ENCODE measurements at regions not wholly inside any gene's neighbourhood (a gene's known extent, or its start where the extent isn't known, plus 50 kb on each side); places are given as distances from the start of the nearest gene placed in this dataset.
A peak's percentile ranks its signal among the peaks of the same experiment; 100 is the strongest.

DNA sequence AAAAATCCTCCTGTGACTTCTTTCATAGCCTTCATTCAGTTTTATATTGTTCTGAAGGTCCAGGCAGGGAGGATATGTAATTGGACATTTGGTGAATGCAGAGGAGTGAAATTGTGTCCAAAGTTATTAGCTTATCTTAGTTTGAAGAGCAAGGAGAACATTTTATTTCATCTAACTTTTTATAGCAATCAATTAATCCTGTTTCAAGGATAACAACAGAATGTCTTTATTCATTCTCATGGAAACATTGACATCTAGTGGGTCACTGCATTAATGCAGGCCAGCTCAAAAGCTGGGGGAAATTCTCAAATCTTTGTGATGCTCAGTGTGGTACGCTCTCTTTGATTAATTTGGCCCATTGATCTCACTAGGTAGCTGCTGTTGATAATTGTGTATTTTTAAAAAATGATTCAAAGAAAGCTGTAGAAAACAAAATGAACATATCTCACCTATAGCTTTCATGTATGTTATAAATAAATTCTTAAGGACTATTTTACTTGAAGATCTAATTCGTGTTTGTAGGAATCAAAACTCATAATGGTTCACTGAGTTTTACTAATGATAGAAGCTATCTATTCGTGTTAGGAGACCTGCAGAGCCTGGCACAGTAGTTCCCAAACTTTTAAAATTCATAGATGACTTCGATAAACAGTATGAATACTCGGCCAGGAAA is 150.8 kb upstream of the KCNMB2 start:
- peak; percentile 55 for DNase-seq (ENCODE audit: low spot score)

DNA sequence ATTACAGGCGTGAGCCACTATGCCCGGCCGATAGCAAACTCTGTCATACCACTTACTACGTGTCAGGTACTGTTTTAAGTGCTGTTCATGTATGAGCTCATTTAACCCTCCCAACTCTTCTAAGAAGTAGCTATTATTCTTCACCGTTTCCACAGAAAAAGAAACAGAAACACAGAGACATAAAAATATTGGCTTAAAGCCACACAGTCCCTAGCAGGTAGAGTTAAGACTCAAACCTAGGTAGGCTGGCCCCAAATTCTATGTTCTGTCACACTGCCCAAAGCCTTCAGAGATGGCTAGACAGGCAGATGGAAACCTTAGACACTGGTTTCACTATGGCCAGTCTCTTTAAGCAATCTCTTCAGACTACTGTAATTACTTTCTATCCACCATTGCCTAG is 149.8 kb upstream of the KCNMB2 start:
- no peak for DNase-seq (ENCODE audit: low spot score)

- no peak for DNase-seq (ENCODE audit: low spot score)
These were observed 149.4 kb upstream of the KCNMB2 start for GRCh38 chr3:178386880-178387279.

DNA sequence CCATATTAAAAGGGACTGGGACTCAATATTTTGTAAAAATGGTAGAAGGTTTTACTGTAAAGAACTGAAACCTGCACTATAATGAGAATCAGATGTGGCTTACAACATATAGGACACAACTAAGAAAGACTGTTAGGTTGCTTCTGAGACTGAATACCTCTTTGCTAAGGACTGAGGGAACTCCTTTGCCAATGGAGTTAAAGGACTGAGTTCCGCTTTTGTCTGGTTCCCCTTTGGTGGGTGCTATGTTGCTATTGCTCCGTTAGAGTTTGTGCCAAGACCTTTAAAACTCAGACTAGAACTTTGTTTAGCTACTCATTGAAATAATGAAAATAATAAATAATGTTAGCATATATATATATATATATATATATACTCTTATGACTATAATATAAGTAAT is 147.8 kb upstream of the KCNMB2 start:
- no peak for DNase-seq (ENCODE audit: low spot score)

GRCh38 chr3:178389258-178389657 is 147.0 kb upstream of the KCNMB2 start:
- DNase-seq (ENCODE audit: low spot score), result no peak

GRCh38 chr3:178392511-178392926 is 143.7 kb upstream of the KCNMB2 start:
- DNase-seq (ENCODE audit: low spot score), result no peak

GRCh38 chr3:178393146-178393545 is 143.1 kb upstream of the KCNMB2 start:
- no peak for DNase-seq (ENCODE audit: low spot score)

DNA sequence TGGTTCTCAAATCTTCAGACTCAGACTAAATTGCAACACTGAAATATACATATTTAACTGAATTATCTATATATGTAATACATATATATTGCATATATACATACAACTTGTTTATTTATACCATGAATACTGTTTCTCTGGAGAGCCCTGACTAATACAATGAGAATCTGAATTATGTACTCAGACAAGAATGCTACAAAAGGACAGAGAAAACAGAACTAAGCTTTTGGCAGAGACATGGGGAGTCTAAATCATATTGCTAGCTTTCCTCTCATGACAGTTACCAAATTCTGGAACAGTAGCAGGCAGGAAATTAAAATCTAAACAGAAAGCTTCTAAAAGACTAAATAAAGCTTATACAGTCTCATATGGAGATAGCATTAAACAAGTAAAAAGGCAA is 142.4 kb upstream of the KCNMB2 start:
- peak; percentile 77 for DNase-seq (ENCODE audit: low spot score)

DNA sequence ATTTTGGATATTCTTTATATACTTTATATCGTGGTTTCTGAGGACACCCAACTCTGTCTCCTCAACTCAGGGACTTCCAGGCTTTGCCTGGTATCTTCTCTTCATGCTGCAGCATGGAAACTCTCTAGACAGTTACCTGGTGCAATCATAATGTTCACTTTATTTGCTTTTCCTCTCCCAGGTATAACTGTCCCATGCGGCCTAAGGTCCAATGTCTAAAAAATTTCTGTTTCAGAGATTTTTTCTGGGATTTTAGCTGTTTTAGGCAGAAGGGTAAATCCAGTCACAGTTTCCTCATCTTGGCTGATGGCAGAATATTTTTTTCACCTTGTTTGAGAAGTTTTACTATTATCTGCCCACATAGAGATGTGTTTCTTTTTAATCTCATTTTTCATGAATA is 139.9 kb upstream of the KCNMB2 start:
- DNase-seq (ENCODE audit: low spot score), result no peak

DNA sequence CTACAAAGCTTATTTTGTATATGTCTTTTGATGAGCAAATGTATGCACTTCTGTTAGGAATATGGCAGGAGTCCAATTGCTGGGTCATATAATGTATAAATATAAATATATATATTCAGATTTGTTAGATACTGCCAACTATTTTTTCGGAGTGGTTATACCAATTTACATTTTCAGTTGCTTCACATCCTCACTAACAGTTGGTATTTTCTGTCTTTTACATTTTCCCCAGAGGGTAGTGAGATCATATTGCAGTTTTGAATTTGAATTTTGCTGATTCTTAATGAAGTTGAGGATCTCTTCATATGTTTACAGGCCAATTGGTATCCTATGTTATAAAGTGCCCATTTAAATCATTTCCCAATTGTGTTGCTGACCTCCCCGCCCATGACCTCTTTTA is 139.0 kb upstream of the KCNMB2 start:
- DNase-seq (ENCODE audit: low spot score), result no peak

DNA sequence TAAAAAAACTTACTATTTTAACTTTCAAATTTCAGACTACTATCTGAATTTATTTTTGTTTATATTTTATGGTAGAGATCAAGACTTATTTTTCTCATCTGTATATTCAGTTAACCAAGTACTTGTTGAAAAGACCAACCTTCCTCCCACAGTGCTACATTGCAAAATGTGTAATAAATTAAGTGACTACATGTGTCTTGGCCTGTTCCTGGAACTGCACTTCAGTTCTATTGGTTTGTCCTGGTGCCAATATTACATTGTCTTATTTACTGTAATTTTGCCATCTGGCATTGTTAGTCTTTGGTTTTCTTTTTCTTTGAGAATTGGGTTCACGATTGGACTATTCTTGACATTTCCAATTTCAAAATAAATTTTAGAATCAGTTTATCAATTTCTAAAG is 138.4 kb upstream of the KCNMB2 start:
- no peak for DNase-seq (ENCODE audit: low spot score)

DNA sequence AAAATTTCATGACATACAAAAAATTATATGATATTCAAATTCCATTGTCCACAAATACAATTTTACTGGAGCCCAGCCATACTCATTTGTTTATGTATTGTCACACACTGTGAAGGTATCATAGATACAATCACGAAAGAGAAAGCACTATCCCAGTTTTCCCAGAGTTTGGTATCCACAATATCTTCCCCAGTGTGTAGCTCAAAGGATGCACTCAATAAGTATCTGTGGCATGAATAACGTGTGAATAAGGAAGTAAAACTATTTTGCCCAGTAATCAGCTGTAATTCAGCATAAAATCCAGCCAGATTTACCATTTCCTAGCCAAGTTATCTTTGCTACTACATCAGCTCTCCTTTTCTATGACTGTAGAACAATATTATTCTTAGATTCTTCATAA is 131.3 kb upstream of the KCNMB2 start:
- DNase-seq (ENCODE audit: low spot score), result no peak

GRCh38 chr3:178405531-178405930 is 130.7 kb upstream of the KCNMB2 start:
- no peak for DNase-seq (ENCODE audit: low spot score)

DNA sequence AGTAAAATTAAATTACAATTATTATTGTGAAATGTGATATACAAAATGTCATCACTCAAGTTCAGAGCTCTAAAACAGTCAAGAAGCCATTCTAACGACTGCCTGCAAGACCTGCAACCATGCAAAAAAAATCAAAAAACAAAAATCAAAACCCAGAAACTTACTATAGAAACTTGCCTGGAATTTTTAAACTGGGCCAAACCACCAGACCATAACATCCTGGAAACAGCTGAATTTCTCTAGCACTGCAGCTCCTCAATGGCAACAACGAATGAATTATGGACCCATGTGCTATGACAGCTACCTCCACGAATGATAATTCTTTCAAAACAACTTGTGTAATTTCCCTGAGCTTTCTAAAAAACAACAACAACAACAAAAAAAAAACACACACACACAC is 130.0 kb upstream of the KCNMB2 start:
- no peak for DNase-seq (ENCODE audit: low spot score)

DNA sequence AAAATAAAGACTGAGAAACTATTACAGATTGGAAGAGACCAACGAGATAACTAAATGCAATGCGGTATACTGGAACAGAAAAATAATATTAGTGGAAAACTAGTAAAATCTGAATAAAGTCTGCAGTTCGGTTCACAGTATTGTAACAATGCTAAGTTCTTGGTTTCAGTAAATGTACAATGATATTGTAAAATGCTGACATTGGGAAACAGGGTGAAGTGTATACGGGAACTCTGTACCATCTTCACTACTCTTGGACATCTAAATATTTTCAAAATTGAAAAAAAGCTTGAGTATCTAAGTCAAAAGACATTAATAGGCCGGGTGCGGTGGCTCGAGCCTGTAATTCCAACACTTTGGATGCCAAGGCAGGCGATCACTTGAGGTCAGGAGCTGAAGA is 120.9 kb upstream of the KCNMB2 start:
- no peak for DNase-seq (ENCODE audit: low spot score)

GRCh38 chr3:178417736-178418135 is 118.5 kb upstream of the KCNMB2 start:
- DNase-seq (ENCODE audit: low spot score), result no peak

GRCh38 chr3:178419071-178419470 is 117.2 kb upstream of the KCNMB2 start:
- DNase-seq (ENCODE audit: low spot score), result no peak

DNA sequence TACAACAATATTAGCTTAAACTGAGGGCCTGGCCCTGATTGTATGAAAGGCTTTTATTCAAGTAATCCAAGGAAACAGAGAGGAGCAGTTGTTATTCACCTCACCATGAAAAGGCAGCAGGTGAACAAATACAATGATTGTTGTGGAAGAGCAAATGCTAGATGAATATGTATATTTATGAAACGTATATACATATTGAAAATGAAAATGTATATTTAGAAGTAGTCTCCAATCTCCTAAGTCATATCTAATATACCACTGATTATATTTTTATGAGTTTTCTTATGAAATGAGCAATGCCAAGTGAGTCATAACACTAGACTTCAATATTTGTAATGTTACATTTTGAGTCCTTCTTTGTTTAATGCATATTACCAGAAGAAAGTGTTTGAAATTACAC is 116.2 kb upstream of the KCNMB2 start:
- no peak for DNase-seq (ENCODE audit: low spot score)

GRCh38 chr3:178421069-178421468 is 115.2 kb upstream of the KCNMB2 start:
- no peak for DNase-seq (ENCODE audit: low spot score)

GRCh38 chr3:178422406-178422805 is 113.8 kb upstream of the KCNMB2 start:
- DNase-seq (ENCODE audit: low spot score), result no peak

- DNase-seq (ENCODE audit: low spot score), result no peak
These were observed 108.2 kb upstream of the KCNMB2 start for GRCh38 chr3:178428037-178428436.

DNA sequence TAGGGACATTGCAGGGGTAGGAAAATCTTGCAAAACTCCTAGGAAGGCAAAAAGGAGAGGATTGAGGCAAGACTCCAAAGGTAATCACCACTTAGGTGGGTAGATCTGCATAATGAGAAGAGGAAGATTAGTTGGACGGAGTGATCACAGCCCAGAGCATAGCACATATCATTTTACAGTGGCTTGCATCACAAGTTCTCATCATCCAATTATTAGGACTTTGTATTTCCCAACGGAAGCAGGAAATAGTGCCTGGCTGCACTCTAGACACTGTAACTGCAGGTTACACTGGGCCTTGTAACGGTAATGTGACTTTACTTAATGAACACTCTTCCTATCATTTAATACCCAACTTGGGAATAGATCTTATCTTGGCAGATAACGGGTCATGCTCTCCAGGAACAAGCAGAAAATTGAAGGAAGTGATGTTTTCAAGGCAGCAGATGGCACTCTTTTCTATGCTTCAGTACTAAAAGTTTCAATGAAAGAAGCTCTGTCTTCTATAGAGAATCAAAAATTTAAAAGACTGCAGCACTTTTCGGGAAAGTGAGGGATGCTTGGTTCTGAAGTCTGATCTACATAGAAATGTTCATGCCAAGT is 101.9 kb upstream of the KCNMB2 start:
- DNase-seq (ENCODE audit: low spot score), result no peak

DNA sequence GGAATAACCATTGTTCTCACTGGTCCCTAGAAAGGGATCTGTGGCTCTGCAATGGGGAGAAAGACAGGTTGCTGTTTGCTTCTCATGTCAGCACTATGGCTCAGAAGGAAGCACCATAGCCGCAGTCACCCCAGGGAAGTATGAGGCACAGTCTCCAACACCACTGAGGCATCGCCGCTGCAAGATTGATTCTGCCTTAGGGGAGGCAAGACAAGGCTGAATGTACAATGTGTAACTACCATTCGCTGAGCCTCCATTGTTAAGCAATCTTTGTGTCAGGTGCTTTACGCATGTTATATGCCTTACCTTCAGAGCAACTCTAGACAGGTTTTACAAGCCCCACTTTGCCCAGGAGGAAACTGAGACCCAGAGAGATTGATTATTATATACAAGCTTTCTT is 100.7 kb upstream of the KCNMB2 start:
- no peak for DNase-seq (ENCODE audit: low spot score)

DNA sequence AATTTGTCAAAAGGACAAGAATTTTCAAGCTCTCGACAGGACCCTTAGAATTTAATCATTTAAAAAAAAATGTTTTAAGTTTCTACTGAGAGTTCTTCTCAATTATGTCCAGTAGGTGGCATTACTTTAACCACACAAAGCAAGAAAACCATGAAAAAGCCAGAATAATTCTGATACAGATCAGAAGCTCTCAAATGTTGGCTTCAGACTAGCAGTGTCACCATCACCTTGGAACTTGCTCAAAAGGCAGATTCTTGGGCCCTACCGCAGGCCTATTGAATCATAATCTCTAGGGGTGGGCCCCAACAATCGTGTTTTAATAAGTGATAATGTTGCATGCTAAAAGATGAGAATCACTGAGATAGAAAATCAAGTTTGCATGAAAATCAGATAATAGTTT is 99.5 kb upstream of the KCNMB2 start:
- peak; percentile 35 for DNase-seq (ENCODE audit: low spot score)

All from A172 (cell line).